NCI-H510A (cell line): ENCODE measurements at regions not wholly inside any gene's neighbourhood (a gene's known extent, or its start where the extent isn't known, plus 50 kb on each side); places are given as distances from the start of the nearest gene placed in this dataset.

ENCODE experiments used
- DNase-seq: peaks from one replicate; lab custom pipeline; 2025; lab: John Stamatoyannopoulos, UW

GRCh38 chr6:97815301-97815812, 532.3 kb upstream of the MMS22L start:
- DNase-seq, result no peak

- no peak for DNase-seq
These were observed 533.5 kb upstream of the MMS22L start for GRCh38 chr6:97816526-97816925.

GRCh38 chr6:97819710-97820109, 536.7 kb upstream of the MMS22L start:
- DNase-seq, result no peak

GRCh38 chr6:97820400-97820799, 537.4 kb upstream of the MMS22L start:
- DNase-seq, result no peak

- DNase-seq, result no peak
These were observed 539.6 kb upstream of the MMS22L start for GRCh38 chr6:97822632-97823031.

GRCh38 chr6:97841763-97842162, 558.7 kb upstream of the MMS22L start:
- no peak for DNase-seq

- DNase-seq, result no peak
These were observed 559.5 kb upstream of the MMS22L start for GRCh38 chr6:97842521-97842920.

- DNase-seq, result no peak
These were observed 566.4 kb upstream of the MMS22L start for GRCh38 chr6:97849390-97849789.

- DNase-seq, result no peak
These were observed 567.6 kb upstream of the MMS22L start for GRCh38 chr6:97850458-97851212.

GRCh38 chr6:97863697-97864096, 580.7 kb upstream of the MMS22L start:
- no peak for DNase-seq

- no peak for DNase-seq
These were observed 581.4 kb upstream of the MMS22L start for GRCh38 chr6:97864366-97864765.

- no peak for DNase-seq
These were observed 581.8 kb upstream of the MMS22L start for GRCh38 chr6:97864826-97865225.

GRCh38 chr6:97865612-97866011, 582.6 kb upstream of the MMS22L start:
- DNase-seq, result no peak

GRCh38 chr6:97866616-97867015, 583.6 kb upstream of the MMS22L start:
- DNase-seq, result no peak

- DNase-seq, result no peak
These were observed 584.2 kb upstream of the MMS22L start for GRCh38 chr6:97867177-97867576.

- no peak for DNase-seq
These were observed 587.3 kb upstream of the MMS22L start for GRCh38 chr6:97870273-97870672.

- DNase-seq, result no peak
These were observed 593.7 kb upstream of the MMS22L start for GRCh38 chr6:97876711-97877110.

GRCh38 chr6:97882755-97883154, 599.7 kb upstream of the MMS22L start:
- DNase-seq, result no peak

GRCh38 chr6:97885325-97885724, 602.3 kb upstream of the MMS22L start:
- DNase-seq, result no peak

- no peak for DNase-seq
These were observed 602.8 kb upstream of the MMS22L start for GRCh38 chr6:97885828-97886227.

- no peak for DNase-seq
These were observed 618.5 kb upstream of the MMS22L start for GRCh38 chr6:97901531-97901930.

- no peak for DNase-seq
These were observed 626.4 kb upstream of the MMS22L start for GRCh38 chr6:97909380-97909779.

- DNase-seq, result no peak
These were observed 630.7 kb upstream of the MMS22L start for GRCh38 chr6:97913721-97914120.

GRCh38 chr6:97914912-97915311, 631.9 kb upstream of the MMS22L start:
- DNase-seq, result no peak
